ENCODE measurements at regions not wholly inside any gene's neighbourhood (a gene's known extent, or its start where the extent isn't known, plus 50 kb on each side); places are given as distances from the start of the nearest gene placed in this dataset.

DNA sequence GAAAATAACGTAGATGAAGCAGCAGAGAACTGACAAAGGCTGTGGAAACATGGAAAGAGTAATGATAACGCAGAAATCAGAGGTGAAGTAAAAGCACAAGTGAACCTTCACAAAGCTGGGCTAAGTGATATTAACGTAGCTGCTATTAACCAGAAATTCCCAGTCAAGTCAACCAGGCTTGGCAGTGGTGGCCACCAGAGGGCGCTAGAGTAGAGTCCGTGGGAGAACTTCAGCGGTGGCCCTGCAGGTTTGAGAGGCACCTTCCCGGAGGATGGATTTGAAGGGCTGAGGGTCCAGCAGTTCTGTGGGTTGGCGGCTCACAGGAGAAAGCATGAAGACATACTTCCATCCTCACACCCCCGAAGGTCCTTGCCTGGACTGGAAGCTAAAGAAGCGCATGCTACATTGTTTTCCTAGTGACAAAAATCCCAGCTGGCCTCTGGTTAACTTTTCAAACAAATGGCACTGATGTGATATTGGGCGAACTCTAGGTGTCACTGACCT is 81.7 kb upstream of the ZNF648 start:
- TF ChIP-seq CTCF (conservative IDR thresholded peaks at IDR 0.05 in 1 of 2, IDR thresholded peaks at IDR 0.05 in 1 of 2; ENCODE audit: low read depth in 1 of 2, low read length in 2 of 2) (peak; percentile 96 to 98), EZH2 (IDR thresholded peaks at IDR 0.05; ENCODE audit: low read length, missing control alignments) (no peak)
